Astrocyte (in vitro differentiated cells and primary cell): ENCODE measurements at regions not wholly inside any gene's neighbourhood (a gene's known extent, or its start where the extent isn't known, plus 50 kb on each side); places are given as distances from the start of the nearest gene placed in this dataset.

Experiments
- EZH2 ChIP-seq: IDR thresholded peaks from 2 replicates; pipeline ENCODE4 v1.6.1; 2012; ENCODE audit warnings: mild to moderate bottlenecking, low read length, inconsistent platforms; ENCODE audit not compliant: insufficient read depth
- TF ChIP-seq, protein P1 (sequence below): IDR thresholded peaks from 2 replicates; pipeline ENCODE4 v1.5.1; 2011; ENCODE audit warnings: low read depth, mild to moderate bottlenecking, inconsistent platforms, low read length, moderate library complexity; ENCODE audit not compliant: insufficient read depth

DNA sequence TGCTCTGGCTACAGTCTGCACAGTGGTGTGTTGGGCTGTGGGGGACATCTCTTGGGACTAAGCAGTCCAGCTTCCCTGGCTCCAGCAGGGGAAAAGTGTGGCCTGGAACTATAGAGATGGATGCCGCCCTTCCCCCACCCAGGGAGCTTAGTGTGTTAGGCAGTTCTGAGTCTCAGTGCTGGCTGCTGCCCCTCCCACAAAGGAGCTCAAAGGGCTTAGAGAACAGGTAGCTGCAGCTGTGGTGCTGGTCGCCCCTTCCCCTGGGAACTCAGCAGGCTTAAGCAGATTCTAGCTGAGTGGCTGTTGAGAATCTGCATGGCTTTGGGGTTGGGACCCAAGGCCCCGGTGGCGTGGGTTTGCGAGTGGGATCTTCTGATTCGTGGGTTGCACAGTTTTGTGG is 190.8 kb downstream of the PDCD6IP start:
- TF ChIP-seq, protein P1, sequence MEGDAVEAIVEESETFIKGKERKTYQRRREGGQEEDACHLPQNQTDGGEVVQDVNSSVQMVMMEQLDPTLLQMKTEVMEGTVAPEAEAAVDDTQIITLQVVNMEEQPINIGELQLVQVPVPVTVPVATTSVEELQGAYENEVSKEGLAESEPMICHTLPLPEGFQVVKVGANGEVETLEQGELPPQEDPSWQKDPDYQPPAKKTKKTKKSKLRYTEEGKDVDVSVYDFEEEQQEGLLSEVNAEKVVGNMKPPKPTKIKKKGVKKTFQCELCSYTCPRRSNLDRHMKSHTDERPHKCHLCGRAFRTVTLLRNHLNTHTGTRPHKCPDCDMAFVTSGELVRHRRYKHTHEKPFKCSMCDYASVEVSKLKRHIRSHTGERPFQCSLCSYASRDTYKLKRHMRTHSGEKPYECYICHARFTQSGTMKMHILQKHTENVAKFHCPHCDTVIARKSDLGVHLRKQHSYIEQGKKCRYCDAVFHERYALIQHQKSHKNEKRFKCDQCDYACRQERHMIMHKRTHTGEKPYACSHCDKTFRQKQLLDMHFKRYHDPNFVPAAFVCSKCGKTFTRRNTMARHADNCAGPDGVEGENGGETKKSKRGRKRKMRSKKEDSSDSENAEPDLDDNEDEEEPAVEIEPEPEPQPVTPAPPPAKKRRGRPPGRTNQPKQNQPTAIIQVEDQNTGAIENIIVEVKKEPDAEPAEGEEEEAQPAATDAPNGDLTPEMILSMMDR: no peak
- no peak for TF ChIP-seq EZH2
